ENCODE measurements at regions not wholly inside any gene's neighbourhood (a gene's known extent, or its start where the extent isn't known, plus 50 kb on each side); places are given as distances from the start of the nearest gene placed in this dataset.
"Not testable (repeated sequence)": the region's sequence is repeated elsewhere in the genome, so short reads cannot be mapped to it uniquely, and the experiment has no call there.

DNA sequence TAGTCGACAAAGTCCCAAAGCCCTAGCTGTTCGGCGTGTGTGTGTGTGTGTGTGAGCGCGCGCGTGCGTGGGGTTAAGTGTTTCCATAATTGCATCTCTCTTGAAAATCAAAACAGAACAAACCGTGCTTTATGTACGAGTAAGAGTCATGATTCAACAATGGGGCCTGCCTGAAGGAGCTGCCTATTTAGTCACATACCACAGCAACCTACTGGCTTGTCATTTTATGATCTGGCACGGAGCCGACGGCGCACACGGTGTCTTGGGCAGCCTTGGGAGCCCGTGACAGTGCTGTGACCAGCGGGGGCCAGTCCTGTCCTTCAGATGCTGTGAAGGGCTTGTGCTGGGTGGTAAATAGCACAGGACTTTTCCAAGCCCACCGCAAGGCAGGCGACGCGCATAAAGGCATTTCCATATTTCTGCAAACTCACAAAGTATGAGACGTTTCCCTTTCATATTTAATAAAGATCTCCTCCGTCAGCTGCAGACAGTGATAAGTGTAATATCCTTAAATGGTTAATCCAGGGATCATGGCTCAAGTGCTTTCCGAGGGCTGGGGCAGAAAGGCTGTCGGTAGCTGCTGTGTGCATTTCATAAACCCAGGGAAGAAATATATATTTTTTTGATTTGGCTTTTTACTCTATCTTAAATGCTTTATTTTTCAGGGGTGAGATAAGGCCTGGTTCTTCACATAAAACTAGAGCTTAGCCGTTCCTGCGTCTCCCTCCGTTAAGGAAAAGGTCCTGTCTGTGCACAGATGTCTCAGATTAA is 270.2 kb upstream of the IRX1 start:
- CTCF ChIA-PET, result no interaction called here
- TF ChIP-seq, protein P1, sequence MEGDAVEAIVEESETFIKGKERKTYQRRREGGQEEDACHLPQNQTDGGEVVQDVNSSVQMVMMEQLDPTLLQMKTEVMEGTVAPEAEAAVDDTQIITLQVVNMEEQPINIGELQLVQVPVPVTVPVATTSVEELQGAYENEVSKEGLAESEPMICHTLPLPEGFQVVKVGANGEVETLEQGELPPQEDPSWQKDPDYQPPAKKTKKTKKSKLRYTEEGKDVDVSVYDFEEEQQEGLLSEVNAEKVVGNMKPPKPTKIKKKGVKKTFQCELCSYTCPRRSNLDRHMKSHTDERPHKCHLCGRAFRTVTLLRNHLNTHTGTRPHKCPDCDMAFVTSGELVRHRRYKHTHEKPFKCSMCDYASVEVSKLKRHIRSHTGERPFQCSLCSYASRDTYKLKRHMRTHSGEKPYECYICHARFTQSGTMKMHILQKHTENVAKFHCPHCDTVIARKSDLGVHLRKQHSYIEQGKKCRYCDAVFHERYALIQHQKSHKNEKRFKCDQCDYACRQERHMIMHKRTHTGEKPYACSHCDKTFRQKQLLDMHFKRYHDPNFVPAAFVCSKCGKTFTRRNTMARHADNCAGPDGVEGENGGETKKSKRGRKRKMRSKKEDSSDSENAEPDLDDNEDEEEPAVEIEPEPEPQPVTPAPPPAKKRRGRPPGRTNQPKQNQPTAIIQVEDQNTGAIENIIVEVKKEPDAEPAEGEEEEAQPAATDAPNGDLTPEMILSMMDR (conservative IDR thresholded peaks at IDR 0.05), result no peak
- TF ChIP-seq EZH2 (IDR thresholded peaks at IDR 0.05; ENCODE audit: low read depth), result no peak

DNA sequence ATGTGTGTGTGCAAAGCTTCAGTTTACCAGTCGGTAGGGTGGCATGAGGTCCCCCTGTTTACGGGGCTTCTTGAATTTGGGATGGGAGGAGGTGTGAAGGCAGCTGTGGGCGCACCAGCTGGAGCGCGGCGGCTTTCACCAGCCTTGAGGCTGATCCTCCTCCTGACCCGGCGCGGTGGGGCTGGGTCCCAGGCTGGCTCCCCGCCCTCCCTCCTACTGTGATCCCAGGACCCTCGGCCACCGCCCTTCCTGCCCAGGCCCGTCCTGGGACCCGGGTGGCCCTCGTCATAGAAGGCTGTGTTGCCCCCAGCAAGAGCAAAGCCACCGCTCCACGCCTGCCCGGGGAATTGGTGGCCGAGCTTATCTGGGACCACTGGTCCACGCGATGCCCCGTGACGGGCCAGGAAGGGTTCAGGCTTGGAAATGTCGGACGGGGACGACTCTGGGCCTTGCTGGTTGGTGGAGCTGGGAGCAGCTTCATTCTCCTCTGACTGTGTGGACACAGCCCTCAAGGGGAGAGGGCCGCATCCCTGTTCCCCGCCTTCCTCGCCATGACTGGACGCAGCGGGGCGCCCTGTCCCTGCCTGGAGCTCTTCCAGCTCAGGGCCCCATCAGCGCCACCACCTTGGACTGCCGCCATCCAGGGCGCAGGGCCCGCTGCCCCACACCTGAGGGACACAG is 271.1 kb upstream of the IRX1 start:
- Histone ChIP-seq H2AFZ (no peak overlapping the region), H3K4me1 (replicated peaks; ENCODE audit: insufficient read depth) (no peaks in the 10 kb centered on the region), H3K4me3 (no peak overlapping the region), H3K27me3 (ENCODE audit: insufficient read depth, low read depth) (peaks cover 44% of the 10 kb centered on the region), H3F3A (ENCODE audit: insufficient read depth, low read depth) (peaks cover 6% of the 10 kb centered on the region), H4K20me1 (ENCODE audit: insufficient read depth) (no peaks in the 10 kb centered on the region), H3K79me2 (ENCODE audit: low read depth) (no peaks in the 10 kb centered on the region), H3K4me2 (no peak overlapping the region), H3K27ac (no peak overlapping the region), H3K9me3 (ENCODE audit: insufficient read depth, low read depth) (peaks cover 11% of the 10 kb centered on the region), H3K9me2 (ENCODE audit: insufficient read depth) (no peaks in the 10 kb centered on the region), H3K36me3 (ENCODE audit: low read depth) (no peaks in the 10 kb centered on the region)
- DNase-seq, result no peak
- CTCF ChIA-PET, result no interaction called here
- TF ChIP-seq EZH2 (IDR thresholded peaks at IDR 0.05; ENCODE audit: low read depth), result no peak
- TF ChIP-seq, protein P1 (conservative IDR thresholded peaks at IDR 0.05), result no peak
- no TSS peak for BruUV-seq (replicated peaks)
- intact Hi-C loops (cut with micrococcal nuclease; ENCODE audit: unreplicated experiment), result no loop called here
- POLR2A ChIA-PET (ENCODE audit: unreplicated experiment), result no interaction called here

More for the DNA sequence above, 270.2 kb upstream of the IRX1 start:
- POLR2A ChIA-PET (ENCODE audit: unreplicated experiment), result no interaction called here
- intact Hi-C loops (cut with micrococcal nuclease; ENCODE audit: unreplicated experiment), result no loop called here
- no peaks in the 10 kb centered on the region for H3K4me1 ChIP-seq (replicated peaks; ENCODE audit: insufficient read depth)
- peaks cover 11% of the 10 kb centered on the region for H3K9me3 ChIP-seq (ENCODE audit: insufficient read depth, low read depth)
- no peaks in the 10 kb centered on the region for H3K36me3 ChIP-seq (ENCODE audit: low read depth)
- no peak for DNase-seq
- H3K4me3 ChIP-seq, result no peak overlapping the region
- no peaks in the 10 kb centered on the region for H4K20me1 ChIP-seq (ENCODE audit: insufficient read depth)
- BruUV-seq (replicated peaks), result no TSS peak
- no peaks in the 10 kb centered on the region for H3K9me2 ChIP-seq (ENCODE audit: insufficient read depth)
- no peaks in the 10 kb centered on the region for H3K79me2 ChIP-seq (ENCODE audit: low read depth)
- H2AFZ ChIP-seq, result no peak overlapping the region
- H3K27ac ChIP-seq, result no peak overlapping the region
- peaks cover 45% of the 10 kb centered on the region for H3K27me3 ChIP-seq (ENCODE audit: insufficient read depth, low read depth)
- peaks cover 6% of the 10 kb centered on the region for H3F3A ChIP-seq (ENCODE audit: insufficient read depth, low read depth)
- no peak overlapping the region for H3K4me2 ChIP-seq

- POLR2A ChIA-PET (ENCODE audit: unreplicated experiment); H3K27ac ChIP-seq; BruUV-seq (replicated peaks); DNase-seq; H3K9me2 ChIP-seq (ENCODE audit: insufficient read depth); H3K79me2 ChIP-seq (ENCODE audit: low read depth); CTCF ChIA-PET; H3K36me3 ChIP-seq (ENCODE audit: low read depth); H3K4me2 ChIP-seq; H4K20me1 ChIP-seq (ENCODE audit: insufficient read depth); intact Hi-C loops (cut with micrococcal nuclease; ENCODE audit: unreplicated experiment); H3K4me1 ChIP-seq (replicated peaks; ENCODE audit: insufficient read depth); H3K4me3 ChIP-seq; H2AFZ ChIP-seq; H3F3A ChIP-seq (ENCODE audit: insufficient read depth, low read depth): not testable (repeated sequence)
- Histone ChIP-seq H3K27me3 (ENCODE audit: insufficient read depth, low read depth) (peaks cover 40% of the 10 kb centered on the region), H3K9me3 (ENCODE audit: insufficient read depth, low read depth) (peaks cover 11% of the 10 kb centered on the region)
These were observed 271.7 kb upstream of the IRX1 start for GRCh38 chr5:3323966-3324365.
